ENCODE measurements at regions not wholly inside any gene's neighbourhood (a gene's known extent, or its start where the extent isn't known, plus 50 kb on each side); places are given as distances from the start of the nearest gene placed in this dataset.

DNA sequence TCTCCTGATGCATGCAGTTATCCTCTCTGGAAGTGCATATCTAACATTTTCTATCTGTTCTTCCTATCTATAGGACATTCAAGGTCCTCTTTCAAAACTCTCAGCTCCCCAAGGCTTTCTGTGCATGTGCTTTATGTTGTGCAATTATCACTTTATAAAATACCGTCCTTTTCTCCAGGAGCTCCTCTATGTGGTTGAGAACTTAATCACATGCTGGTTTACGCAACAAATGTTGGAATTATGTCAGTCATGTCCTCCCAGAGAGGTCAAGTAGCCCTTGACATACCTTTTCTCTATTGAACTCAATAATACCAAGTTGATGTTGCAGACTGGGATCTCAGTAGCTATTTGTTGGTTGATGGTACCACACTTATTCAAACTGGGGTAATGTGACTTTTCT is 388.4 kb downstream of the BTBD3 start:
- H2BK120ac ChIP-seq (replicated peaks; ENCODE audit: low read depth, low read length) = no peak overlapping the region
- no peak overlapping the region for H3K27ac ChIP-seq (ENCODE audit: low read depth, low read length)
- no peaks in the 10 kb centered on the region for H3K4me1 ChIP-seq (replicated peaks in 1 of 4; ENCODE audit: control insufficient read depth in 3 of 4, insufficient read depth in 4 of 4, low read length in 3 of 4)
- no peak overlapping the region for H4K8ac ChIP-seq (ENCODE audit: extremely low read depth, insufficient read depth, low read length)
- H3K56ac ChIP-seq (replicated peaks; ENCODE audit: insufficient read length, low read depth, low read length) = no peak overlapping the region
- no peaks in the 10 kb centered on the region for H4K20me1 ChIP-seq (replicated peaks in 1 of 2; ENCODE audit: control insufficient read depth in 1 of 2, insufficient read depth in 2 of 2, low read length in 2 of 2)
- H4K5ac ChIP-seq (ENCODE audit: insufficient read length, low read depth, low read length) = no peak overlapping the region
- H3K27me3 ChIP-seq (replicated peaks in 1 of 4; ENCODE audit: control insufficient read depth in 3 of 4, extremely low read depth in 1 of 4, insufficient read depth in 3 of 4, low read length in 3 of 4) = no peaks in the 10 kb centered on the region
- H3K9me3 ChIP-seq (ENCODE audit: insufficient read depth in 2 of 2, low read depth in 1 of 2, low read length in 1 of 2) = peaks cover 5 to 6% of the 10 kb centered on the region in 2 experiments; a peak in 1 of 4 replicates
- H2BK15ac ChIP-seq (ENCODE audit: low read length) = no peak overlapping the region
- DNase-seq (ENCODE audit: low read depth in 1 of 2, low spot score in 2 of 2) = no peak
- no peak overlapping the region for H2BK5ac ChIP-seq (ENCODE audit: low read depth, low read length)
- H3K79me2 ChIP-seq (ENCODE audit: control insufficient read depth in 1 of 2, insufficient read depth in 2 of 2, low read length in 2 of 2) = no peaks in the 10 kb centered on the region
- no peak overlapping the region for H3K4me3 ChIP-seq (ENCODE audit: extremely low read depth in 1 of 4, insufficient read depth in 2 of 4, low read depth in 3 of 4, low read length in 4 of 4)
- H4K91ac ChIP-seq (replicated peaks; ENCODE audit: insufficient read length, low read length) = no peak overlapping the region
- H2BK12ac ChIP-seq (ENCODE audit: low read depth, low read length) = no peak overlapping the region
- no peak overlapping the region for H2AK5ac ChIP-seq (ENCODE audit: low read depth, low read length)
- ChIA-PET POLR2A (ENCODE audit: partially characterized antibody) (no interaction called here), CTCF (ENCODE audit: partially characterized antibody) (interaction anchor here (1.5 kb wide), 1 partner anchor 8 kb away, joined by 3 read pairs; no protein-coding TSS in a partner anchor)
- no peaks in the 10 kb centered on the region for H3K23me2 ChIP-seq (ENCODE audit: low read depth, low read length)
- H3K4ac ChIP-seq (replicated peaks; ENCODE audit: insufficient read length, low read depth, low read length) = no peak overlapping the region
- no peak for FAIRE-seq
- no peak overlapping the region for H2AFZ ChIP-seq (ENCODE audit: low read length)
- H3K9ac ChIP-seq (replicated peaks in 1 of 4; ENCODE audit: extremely low read depth in 1 of 4, low read depth in 3 of 4, low read length in 3 of 4) = no peak overlapping the region
- H3K4me2 ChIP-seq (ENCODE audit: insufficient read depth in 1 of 2, low read depth in 2 of 2, low read length in 2 of 2) = no peak overlapping the region
- 94% methylated on average over 2 of the region's 2 CpGs; no CpG with 5 or more reads in 1 of the 2 experiments for WGBS, 2 experiments (ENCODE audit: extremely low coverage in 1 of 2, insufficient coverage in 1 of 2, insufficient read length in 1 of 2, insufficient replicate concordance in 2 of 2, low coverage in 1 of 2, low lambda C conversion rate in 2 of 2, missing lambda C conversion rate in 1 of 2)
- no peaks in the 10 kb centered on the region for H3K79me1 ChIP-seq (ENCODE audit: low read depth, low read length)
- H3K23ac ChIP-seq (ENCODE audit: insufficient read length) = no peak overlapping the region
- H3K18ac ChIP-seq (ENCODE audit: extremely low read depth, low read length) = no peak overlapping the region
- no peak overlapping the region for H3K14ac ChIP-seq (ENCODE audit: insufficient read length)
- H2BK20ac ChIP-seq (ENCODE audit: low read length) = no peak overlapping the region
- no peaks in the 10 kb centered on the region for H3K36me3 ChIP-seq (ENCODE audit: control insufficient read depth in 2 of 4, insufficient read depth in 4 of 4, low read length in 3 of 4)
- TF ChIP-seq CEBPB (IDR thresholded peaks at IDR 0.05; ENCODE audit: low read depth, low read length) (no peak), RAD21 (IDR thresholded peaks at IDR 0.05 in 1 of 2, conservative IDR thresholded peaks at IDR 0.05 in 1 of 2; ENCODE audit: low read depth in 2 of 2, low read length in 2 of 2) (no peak), NRF1 (IDR thresholded peaks at IDR 0.05; ENCODE audit: low read depth, low read length) (no peak), CHD2 (IDR thresholded peaks at IDR 0.05; ENCODE audit: low read length) (no peak), EGR1 (IDR thresholded peaks at IDR 0.05; ENCODE audit: borderline replicate concordance, low read depth, low read length) (no peak), TBP (IDR thresholded peaks at IDR 0.05; ENCODE audit: low read depth, low read length) (no peak), POLR2AphosphoS5 (IDR thresholded peaks at IDR 0.05; ENCODE audit: low read depth, low read length) (no peak), SIX5 (IDR thresholded peaks at IDR 0.05; ENCODE audit: low read depth, low read length) (no peak), KDM1A (IDR thresholded peaks at IDR 0.05; ENCODE audit: borderline replicate concordance, low read length) (no peak), GABPA (IDR thresholded peaks at IDR 0.05; ENCODE audit: borderline replicate concordance, insufficient read depth, low read length) (no peak), SP4 (IDR thresholded peaks at IDR 0.05; ENCODE audit: low read length) (no peak), EZH2 (IDR thresholded peaks at IDR 0.05; ENCODE audit: low read depth, low read length, severe bottlenecking) (no peak)
- TF ChIP-seq, protein P1, sequence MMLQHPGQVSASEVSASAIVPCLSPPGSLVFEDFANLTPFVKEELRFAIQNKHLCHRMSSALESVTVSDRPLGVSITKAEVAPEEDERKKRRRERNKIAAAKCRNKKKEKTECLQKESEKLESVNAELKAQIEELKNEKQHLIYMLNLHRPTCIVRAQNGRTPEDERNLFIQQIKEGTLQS (IDR thresholded peaks at IDR 0.05; ENCODE audit: insufficient read depth, low read depth, low read length) = no peak
- TF ChIP-seq, protein P2, sequence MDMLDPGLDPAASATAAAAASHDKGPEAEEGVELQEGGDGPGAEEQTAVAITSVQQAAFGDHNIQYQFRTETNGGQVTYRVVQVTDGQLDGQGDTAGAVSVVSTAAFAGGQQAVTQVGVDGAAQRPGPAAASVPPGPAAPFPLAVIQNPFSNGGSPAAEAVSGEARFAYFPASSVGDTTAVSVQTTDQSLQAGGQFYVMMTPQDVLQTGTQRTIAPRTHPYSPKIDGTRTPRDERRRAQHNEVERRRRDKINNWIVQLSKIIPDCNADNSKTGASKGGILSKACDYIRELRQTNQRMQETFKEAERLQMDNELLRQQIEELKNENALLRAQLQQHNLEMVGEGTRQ (IDR thresholded peaks at IDR 0.05; ENCODE audit: low read length) = no peak

Measured in H1 (cell line).